CD4-positive, alpha-beta T cell treated with Interleukin-4 for 1 hour (primary cell): ENCODE measurements at regions not wholly inside any gene's neighbourhood (a gene's known extent, or its start where the extent isn't known, plus 50 kb on each side); places are given as distances from the start of the nearest gene placed in this dataset.
"Not testable (repeated sequence)": the region's sequence is repeated elsewhere in the genome, so short reads cannot be mapped to it uniquely, and the experiment has no call there.

Experiments used
- DNase-seq, 2 donors: peaks; one replicate each; pipeline ENCODE4 v3.0.0-alpha.2; 2020 to 2022

- no peak for DNase-seq
Observed at GRCh38 chr5:8828596-8829322, 717.1 kb downstream of the SEMA5A start.

- DNase-seq, result no peak
Observed at GRCh38 chr5:8829323-8830029, 716.4 kb downstream of the SEMA5A start.

GRCh38 chr5:8831251-8831650 lies 714.6 kb downstream of the SEMA5A start:
- DNase-seq, result no peak

DNA sequence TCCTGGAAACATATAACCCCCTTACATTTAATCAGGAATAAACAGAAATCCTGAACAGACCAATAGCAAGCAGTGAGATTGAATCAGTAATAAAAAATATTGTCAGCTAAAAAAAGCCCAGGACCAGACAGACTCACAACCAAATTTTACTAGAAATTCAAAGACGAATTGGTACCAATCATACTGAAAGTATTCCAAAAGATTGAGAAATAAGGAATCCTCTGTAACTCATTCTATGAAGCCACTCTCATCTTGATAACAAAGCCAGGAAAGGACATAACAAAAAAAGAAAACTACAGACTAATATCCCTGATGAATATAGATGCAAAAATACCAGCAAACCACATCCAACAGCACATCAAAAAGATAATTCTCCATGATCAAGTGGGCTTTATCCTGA lies 714.0 kb downstream of the SEMA5A start:
- DNase-seq, result no peak

DNA sequence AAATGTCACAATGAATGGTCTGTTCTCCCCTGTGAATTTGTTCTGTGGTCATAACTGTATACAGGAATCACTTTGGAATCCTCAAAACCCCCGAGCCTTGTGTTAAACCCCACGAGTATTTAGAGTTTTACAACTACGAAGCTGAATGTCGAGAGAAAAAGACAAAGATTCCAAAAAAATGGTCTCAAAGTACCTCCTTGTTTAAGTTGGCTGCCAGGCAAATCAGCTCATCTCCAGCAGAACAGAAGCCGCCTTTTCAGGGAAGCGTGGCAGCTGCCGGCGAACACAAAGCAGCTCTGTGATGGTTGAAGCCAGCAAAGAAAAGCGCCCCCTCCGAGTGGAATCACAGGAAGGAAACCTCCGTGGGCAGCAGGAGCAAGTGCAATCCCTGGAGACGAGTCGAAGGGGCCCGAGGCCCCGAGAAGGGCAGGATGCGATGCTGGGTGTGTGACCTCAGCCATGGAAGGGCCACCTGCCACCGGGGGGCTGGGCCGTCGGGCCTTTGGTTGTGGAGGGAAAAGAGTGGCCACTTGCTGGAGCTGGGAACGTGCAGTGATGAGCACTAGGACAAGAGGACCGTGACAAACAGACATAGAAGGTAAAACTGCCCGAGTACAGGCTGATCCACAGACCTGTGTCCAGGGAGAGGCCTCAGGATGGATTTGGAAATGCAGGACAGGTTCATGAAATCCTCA lies 706.4 kb downstream of the SEMA5A start:
- DNase-seq, result no peak

DNA sequence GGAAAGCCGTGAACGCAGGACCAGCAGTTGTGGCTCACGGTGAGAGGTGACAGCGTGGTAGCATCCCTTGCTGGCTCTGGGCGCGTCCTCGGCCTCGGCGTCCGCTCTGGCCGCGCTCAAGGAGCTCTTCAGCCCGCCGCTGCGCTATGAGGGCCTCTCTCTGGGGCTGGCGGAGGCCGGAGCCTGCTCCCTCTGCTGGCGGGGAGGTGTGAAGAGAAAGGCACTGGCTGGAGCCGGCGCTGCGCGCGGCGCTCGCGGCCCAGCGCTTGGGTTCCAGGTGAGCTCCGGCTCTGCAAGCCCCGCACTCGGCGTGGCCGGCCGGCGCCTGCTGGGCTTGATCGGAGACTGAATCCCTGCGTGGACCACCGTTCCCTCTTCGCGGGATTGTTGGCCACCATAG lies 705.6 kb downstream of the SEMA5A start:
- no peak for DNase-seq

- not testable (repeated sequence) for DNase-seq
Observed at GRCh38 chr5:8840746-8841145, 705.1 kb downstream of the SEMA5A start.

DNA sequence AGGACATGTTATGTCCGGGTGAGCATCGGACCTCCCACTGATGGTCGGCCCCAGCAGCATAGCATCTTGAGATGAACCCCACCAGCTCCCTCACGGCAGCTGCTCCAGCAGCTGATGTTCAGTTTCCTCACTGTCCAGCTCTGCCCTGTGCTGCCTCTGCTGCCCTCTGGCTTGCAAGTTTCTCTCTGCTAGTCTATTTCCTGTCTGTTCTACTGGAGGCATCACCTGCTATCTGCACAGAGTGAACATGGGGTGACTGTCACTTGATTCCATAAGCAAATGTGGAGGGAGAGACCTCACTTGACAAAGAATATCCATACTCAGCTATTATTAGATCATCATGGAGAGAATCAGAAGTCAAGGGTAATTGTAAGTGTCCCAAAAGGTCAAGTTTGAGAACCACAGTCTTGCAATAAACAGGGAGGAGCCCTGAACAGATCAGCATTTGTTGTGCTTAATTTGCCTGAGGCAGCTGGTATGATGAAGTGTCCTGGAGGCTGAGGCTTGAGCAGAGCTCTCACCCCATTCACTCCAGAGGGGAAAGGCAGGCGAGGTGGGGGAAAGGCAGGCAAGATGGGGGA lies 702.8 kb downstream of the SEMA5A start:
- DNase-seq, result no peak

DNA sequence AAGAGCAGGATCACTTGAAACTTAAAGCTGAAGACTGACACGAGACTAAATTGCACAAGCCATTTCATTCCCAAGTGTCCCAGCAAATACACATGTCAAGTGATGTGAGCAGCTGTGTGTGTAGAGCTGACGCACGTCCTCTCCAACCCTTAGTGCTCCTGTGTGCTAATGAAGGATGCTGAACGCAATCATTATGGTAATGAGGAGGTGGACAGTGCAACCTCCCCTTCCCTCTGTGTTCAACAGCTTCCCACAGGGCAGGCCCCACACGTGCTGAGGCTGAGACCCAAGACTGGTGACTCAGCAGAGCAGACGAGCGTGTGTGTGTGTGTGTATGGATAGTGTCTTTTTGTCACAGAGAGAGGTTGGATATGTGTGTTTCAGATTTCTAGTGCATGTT lies 702.1 kb downstream of the SEMA5A start:
- no peak for DNase-seq

GRCh38 chr5:8844206-8844605 lies 701.7 kb downstream of the SEMA5A start:
- DNase-seq, result no peak

- no peak for DNase-seq
Observed at GRCh38 chr5:8844847-8845246, 701.0 kb downstream of the SEMA5A start.

GRCh38 chr5:8845296-8845695 lies 700.6 kb downstream of the SEMA5A start:
- no peak for DNase-seq

GRCh38 chr5:8848366-8848765 lies 697.5 kb downstream of the SEMA5A start:
- no peak for DNase-seq

DNA sequence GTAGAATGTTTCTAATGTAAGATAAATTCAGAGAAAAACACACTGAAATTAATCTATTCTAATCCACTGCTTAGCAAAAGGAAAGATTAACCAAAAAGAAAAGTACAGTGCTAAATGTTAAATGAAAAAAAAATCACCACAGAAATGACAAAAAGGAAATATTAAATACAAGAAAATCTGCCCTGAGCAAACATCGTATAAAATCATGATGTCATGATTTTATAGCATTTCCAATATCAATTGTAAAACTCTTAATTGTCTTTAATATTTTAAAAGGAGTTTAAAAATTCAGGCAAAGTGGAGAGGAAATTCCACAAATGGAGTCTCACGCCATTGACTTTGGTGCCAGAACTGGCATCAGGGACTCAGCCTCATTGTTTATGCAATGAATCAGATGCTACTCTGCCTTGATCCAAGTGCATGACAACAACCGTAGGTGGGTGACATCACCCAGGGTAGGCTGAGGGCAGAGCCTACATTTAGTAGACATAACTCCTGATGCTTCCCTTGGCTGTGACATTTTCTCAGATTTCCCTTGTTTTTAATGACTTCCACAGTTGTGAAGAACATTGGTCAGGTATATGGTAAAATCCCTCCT lies 696.8 kb downstream of the SEMA5A start:
- no peak for DNase-seq

DNA sequence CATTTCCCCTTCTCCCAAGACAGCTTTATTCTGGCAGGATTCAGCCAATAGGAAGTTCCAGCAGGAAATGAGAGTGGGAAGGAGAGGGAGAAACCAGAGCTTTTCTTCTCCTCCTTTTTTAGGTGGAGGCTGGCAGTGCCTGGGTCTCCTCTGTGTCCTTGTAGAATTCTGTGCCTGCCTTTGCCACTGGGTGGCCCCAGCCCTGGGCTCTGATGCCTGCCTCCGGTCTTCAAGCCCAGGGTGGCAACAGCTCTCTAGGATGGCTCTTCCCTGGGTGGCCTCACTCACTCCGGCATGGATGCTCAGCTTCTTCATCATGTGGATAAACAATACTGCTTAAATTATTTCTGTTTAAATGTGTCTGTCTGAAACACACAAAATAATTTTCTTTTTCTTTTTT lies 694.8 kb downstream of the SEMA5A start:
- no peak for DNase-seq

- DNase-seq, result no peak
Observed at GRCh38 chr5:8857051-8857450, 688.8 kb downstream of the SEMA5A start.

- no peak for DNase-seq
Observed at GRCh38 chr5:8861764-8862163, 684.1 kb downstream of the SEMA5A start.

- DNase-seq, result no peak
Observed at GRCh38 chr5:8864053-8864452, 681.8 kb downstream of the SEMA5A start.

DNA sequence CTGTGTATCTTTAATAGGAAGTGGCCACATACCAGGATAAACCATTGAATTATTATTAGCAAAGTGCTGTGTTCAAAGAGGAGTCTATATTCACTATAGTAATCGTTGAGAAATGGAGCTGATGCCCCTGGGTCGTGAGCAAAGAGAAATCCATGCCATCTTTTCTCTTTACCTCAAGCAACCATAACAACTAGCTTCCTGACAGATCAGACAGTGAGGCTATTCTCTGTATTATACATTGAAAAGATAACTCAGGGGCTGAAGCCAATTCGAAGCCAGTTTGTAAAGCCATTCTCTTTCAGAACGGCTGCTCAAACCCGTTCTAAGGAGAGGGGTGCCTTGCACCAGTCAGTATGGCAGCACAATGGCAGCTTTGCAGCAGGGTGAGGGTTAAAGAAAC lies 680.6 kb downstream of the SEMA5A start:
- DNase-seq, result no peak

GRCh38 chr5:8865686-8866374 lies 680.0 kb downstream of the SEMA5A start:
- no peak for DNase-seq

DNA sequence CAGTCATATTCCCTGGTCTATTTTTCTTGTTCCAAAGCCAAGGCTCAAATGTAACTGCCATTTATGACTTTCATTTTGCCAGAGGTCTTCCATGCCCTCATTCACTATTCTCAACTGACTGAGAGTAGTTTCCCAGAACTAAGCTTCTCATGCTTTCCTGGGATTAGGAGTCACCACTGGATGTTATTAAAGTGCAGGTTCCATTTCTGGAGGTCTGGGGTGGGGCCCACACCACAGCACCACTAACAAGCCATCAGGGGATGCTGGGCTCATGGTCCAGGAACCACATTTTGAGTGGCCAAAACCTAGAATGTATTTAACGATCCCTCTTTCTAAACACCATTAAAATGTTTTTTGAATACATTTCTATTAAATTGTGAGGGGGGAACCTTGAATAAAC lies 677.6 kb downstream of the SEMA5A start:
- DNase-seq, result no peak

DNA sequence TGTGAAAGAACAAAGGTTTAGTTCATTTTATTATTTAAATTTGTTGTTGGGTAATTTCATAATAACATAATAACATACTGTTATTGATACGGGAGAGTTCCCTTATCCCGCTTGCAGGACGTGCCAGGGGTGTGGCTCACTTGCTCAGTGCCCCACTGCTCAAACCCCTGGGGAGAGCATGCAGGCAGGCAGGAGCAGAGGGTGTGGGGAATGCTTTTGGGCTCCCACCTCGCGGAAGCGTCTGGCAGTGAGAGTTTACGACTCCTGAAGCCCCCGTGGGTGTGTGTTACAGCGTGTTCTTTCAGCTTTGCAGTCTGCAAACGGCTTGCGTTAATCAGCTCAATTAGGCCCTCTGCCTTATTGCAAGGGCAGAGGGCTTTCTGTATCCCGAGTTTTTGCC lies 675.9 kb downstream of the SEMA5A start:
- DNase-seq, result no peak
